Activated CD4-positive, alpha-beta T cell treated with anti-CD3 and anti-CD28 coated beads, Interleukin-2, amount 10 ng/mL, durations not matched to agents 7 days and 5 days (primary cell): ENCODE measurements at regions not wholly inside any gene's neighbourhood (a gene's known extent, or its start where the extent isn't known, plus 50 kb on each side); places are given as distances from the start of the nearest gene placed in this dataset.
"Not testable (repeated sequence)": the region's sequence is repeated elsewhere in the genome, so short reads cannot be mapped to it uniquely, and the experiment has no call there.

ENCODE experiments used
- CTCF ChIA-PET: fragments of 350-600 bp; sonication (Branson Sonifier 250); formaldehyde crosslinking; loops from one replicate; lab custom pipeline; 2021; ENCODE audit warnings: antibody characterized with exemption; lab: Charles Lee
- POLR2A ChIA-PET: fragments of 350-600 bp; sonication (Branson Sonifier 250); formaldehyde crosslinking; loops from one replicate; lab custom pipeline; 2021; ENCODE audit warnings: antibody characterized with exemption; lab: Charles Lee
- DNase-seq: peaks from one replicate; pipeline ENCODE4 v3.0.0-alpha.2; 2020
- H3K27ac Mint-ChIP-seq: one replicate; pipeline ENCODE4 v1.8.0; 2021; ENCODE audit warnings: mild to moderate bottlenecking, moderate library complexity, mixed read lengths
- H3K27me3 Mint-ChIP-seq: one replicate; pipeline ENCODE4 v1.8.0; 2021; ENCODE audit warnings: mixed read lengths
- H3K36me3 Mint-ChIP-seq: one replicate; pipeline ENCODE4 v1.8.0; 2021; ENCODE audit warnings: low read depth, mixed read lengths
- H3K4me1 Mint-ChIP-seq: one replicate; pipeline ENCODE4 v1.8.0; 2021; ENCODE audit warnings: mixed read lengths
- H3K4me3 Mint-ChIP-seq: one replicate; pipeline ENCODE4 v1.8.0; 2021; ENCODE audit warnings: mild to moderate bottlenecking, moderate library complexity, mixed read lengths
- H3K9me3 Mint-ChIP-seq: one replicate; pipeline ENCODE4 v1.8.0; 2021; ENCODE audit warnings: mixed read lengths

- POLR2A ChIA-PET: no interaction called here
Measured at GRCh38 chr2:180621366-180621765, 359.0 kb upstream of the UBE2E3 start.

GRCh38 chr2:180618570-180618969, 361.8 kb upstream of the UBE2E3 start:
- POLR2A ChIA-PET: no interaction called here
- no peak for DNase-seq

More at GRCh38 chr2:180621366-180621765, 359.0 kb upstream of the UBE2E3 start:
- H3K36me3 Mint-ChIP-seq: no peaks in the 10 kb centered on the region
- no peak for DNase-seq
- no peaks in the 10 kb centered on the region for H3K27me3 Mint-ChIP-seq
- peaks cover 1% of the 10 kb centered on the region for H3K4me1 Mint-ChIP-seq
- no peak overlapping the region for H3K4me3 Mint-ChIP-seq
- H3K27ac Mint-ChIP-seq: no peak overlapping the region
- CTCF ChIA-PET: no interaction called here
- H3K9me3 Mint-ChIP-seq: no peaks in the 10 kb centered on the region

GRCh38 chr2:180614776-180615175, 365.6 kb upstream of the UBE2E3 start:
- Mint-ChIP-seq H3K9me3 (no peaks in the 10 kb centered on the region), H3K27me3 (no peaks in the 10 kb centered on the region), H3K4me1 (peaks cover 1% of the 10 kb centered on the region), H3K36me3 (no peaks in the 10 kb centered on the region), H3K27ac (no peak overlapping the region), H3K4me3 (no peak overlapping the region)
- POLR2A ChIA-PET: no interaction called here
- CTCF ChIA-PET: no interaction called here
- no peak for DNase-seq

More at GRCh38 chr2:180618570-180618969, 361.8 kb upstream of the UBE2E3 start:
- Mint-ChIP-seq H3K27ac (no peak overlapping the region), H3K4me3 (no peak overlapping the region), H3K4me1 (peaks cover 1% of the 10 kb centered on the region), H3K27me3 (no peaks in the 10 kb centered on the region), H3K9me3 (no peaks in the 10 kb centered on the region), H3K36me3 (no peaks in the 10 kb centered on the region)
- CTCF ChIA-PET: no interaction called here

- no peaks in the 10 kb centered on the region for H3K9me3 Mint-ChIP-seq
- DNase-seq: no peak
- no peaks in the 10 kb centered on the region for H3K4me1 Mint-ChIP-seq
- no peaks in the 10 kb centered on the region for H3K27me3 Mint-ChIP-seq
- CTCF ChIA-PET: no interaction called here
- POLR2A ChIA-PET: no interaction called here
- no peak overlapping the region for H3K27ac Mint-ChIP-seq
- no peaks in the 10 kb centered on the region for H3K36me3 Mint-ChIP-seq
- H3K4me3 Mint-ChIP-seq: no peak overlapping the region
Measured at GRCh38 chr2:180609626-180610340, 370.6 kb upstream of the UBE2E3 start.

GRCh38 chr2:180607514-180608049, 372.8 kb upstream of the UBE2E3 start:
- Mint-ChIP-seq H3K27ac (no peak overlapping the region), H3K9me3 (no peaks in the 10 kb centered on the region), H3K4me3 (no peak overlapping the region), H3K36me3 (no peaks in the 10 kb centered on the region), H3K27me3 (peaks cover 2% of the 10 kb centered on the region), H3K4me1 (no peaks in the 10 kb centered on the region)
- no peak for DNase-seq
- ChIA-PET POLR2A (no interaction called here), CTCF (no interaction called here)

GRCh38 chr2:180604077-180604476, 376.3 kb upstream of the UBE2E3 start:
- no peak for DNase-seq
- ChIA-PET CTCF (no interaction called here), POLR2A (no interaction called here)
- Mint-ChIP-seq H3K27me3 (peaks cover 2% of the 10 kb centered on the region), H3K27ac (no peak overlapping the region), H3K9me3 (no peaks in the 10 kb centered on the region), H3K4me1 (no peaks in the 10 kb centered on the region), H3K4me3 (no peak overlapping the region), H3K36me3 (no peaks in the 10 kb centered on the region)

- H3K9me3 Mint-ChIP-seq: peaks cover 5% of the 10 kb centered on the region
- H3K27ac Mint-ChIP-seq: no peak overlapping the region
- no peak for DNase-seq
- no peaks in the 10 kb centered on the region for H3K36me3 Mint-ChIP-seq
- POLR2A ChIA-PET: no interaction called here
- CTCF ChIA-PET: no interaction called here
- H3K4me1 Mint-ChIP-seq: no peaks in the 10 kb centered on the region
- no peak overlapping the region for H3K4me3 Mint-ChIP-seq
- H3K27me3 Mint-ChIP-seq: peaks cover 2% of the 10 kb centered on the region
Measured at GRCh38 chr2:180601016-180601415, 379.4 kb upstream of the UBE2E3 start.

- ChIA-PET CTCF (interaction anchor here (0.6 kb wide), 1 partner anchor 155 kb away, joined by 4 read pairs; no protein-coding TSS in a partner anchor), POLR2A (no interaction called here)
- Mint-ChIP-seq H3K9me3 (peaks cover 6% of the 10 kb centered on the region), H3K27me3 (peaks cover 2% of the 10 kb centered on the region), H3K36me3 (no peaks in the 10 kb centered on the region), H3K27ac (no peak overlapping the region), H3K4me1 (no peaks in the 10 kb centered on the region), H3K4me3 (no peak overlapping the region)
- DNase-seq: no peak
Measured at GRCh38 chr2:180599804-180600203, 380.6 kb upstream of the UBE2E3 start.

- no peak overlapping the region for H3K27ac Mint-ChIP-seq
- no peaks in the 10 kb centered on the region for H3K27me3 Mint-ChIP-seq
- H3K36me3 Mint-ChIP-seq: no peaks in the 10 kb centered on the region
- ChIA-PET POLR2A (no interaction called here), CTCF (no interaction called here)
- no peak overlapping the region for H3K4me3 Mint-ChIP-seq
- no peaks in the 10 kb centered on the region for H3K4me1 Mint-ChIP-seq
- DNase-seq: no peak
- H3K9me3 Mint-ChIP-seq: peaks cover 6% of the 10 kb centered on the region
Measured at GRCh38 chr2:180597179-180597578, 383.2 kb upstream of the UBE2E3 start.

GRCh38 chr2:180596453-180596852, 384.0 kb upstream of the UBE2E3 start:
- ChIA-PET POLR2A (no interaction called here), CTCF (no interaction called here)
- Mint-ChIP-seq H3K4me3 (no peak overlapping the region), H3K9me3 (peaks cover 6% of the 10 kb centered on the region), H3K27me3 (no peaks in the 10 kb centered on the region), H3K36me3 (no peaks in the 10 kb centered on the region), H3K27ac (no peak overlapping the region), H3K4me1 (peaks cover 2% of the 10 kb centered on the region)
- DNase-seq: no peak

- peaks cover 17% of the 10 kb centered on the region for H3K4me1 Mint-ChIP-seq
- H3K27me3 Mint-ChIP-seq: peaks cover 2% of the 10 kb centered on the region
- ChIA-PET CTCF (no interaction called here), POLR2A (no interaction called here)
- H3K27ac Mint-ChIP-seq: no peak overlapping the region
- H3K36me3 Mint-ChIP-seq: peaks cover 4% of the 10 kb centered on the region
- H3K4me3 Mint-ChIP-seq: no peak overlapping the region
- peaks cover 15% of the 10 kb centered on the region for H3K9me3 Mint-ChIP-seq
- no peak for DNase-seq
Measured at GRCh38 chr2:180591947-180592346, 388.5 kb upstream of the UBE2E3 start.

- H3K36me3 Mint-ChIP-seq, H3K27me3 Mint-ChIP-seq, POLR2A ChIA-PET, CTCF ChIA-PET, H3K4me3 Mint-ChIP-seq: not testable (repeated sequence)
- Mint-ChIP-seq H3K9me3 (peaks cover 14% of the 10 kb centered on the region), H3K27ac (peak overlapping the region; percentile 85), H3K4me1 (peaks cover 17% of the 10 kb centered on the region)
- DNase-seq: peak; percentile 66
Measured at GRCh38 chr2:180591093-180591781, 389.2 kb upstream of the UBE2E3 start.

GRCh38 chr2:180583441-180584140, 396.8 kb upstream of the UBE2E3 start:
- H3K36me3 Mint-ChIP-seq: no peaks in the 10 kb centered on the region
- H3K4me3 Mint-ChIP-seq: no peak overlapping the region
- CTCF ChIA-PET: interaction anchor here (0.9 to 1.0 kb wide), 2 partner anchors 9 to 85 kb away, joined by 3 to 4 read pairs; no protein-coding TSS in a partner anchor
- POLR2A ChIA-PET: no interaction called here
- H3K27ac Mint-ChIP-seq: no peak overlapping the region
- H3K9me3 Mint-ChIP-seq: peaks cover 6% of the 10 kb centered on the region
- H3K27me3 Mint-ChIP-seq: peaks cover 2% of the 10 kb centered on the region
- no peak for DNase-seq
- no peaks in the 10 kb centered on the region for H3K4me1 Mint-ChIP-seq
